ENCODE measurements at regions not wholly inside any gene's neighbourhood (a gene's known extent, or its start where the extent isn't known, plus 50 kb on each side); places are given as distances from the start of the nearest gene placed in this dataset.

DNA sequence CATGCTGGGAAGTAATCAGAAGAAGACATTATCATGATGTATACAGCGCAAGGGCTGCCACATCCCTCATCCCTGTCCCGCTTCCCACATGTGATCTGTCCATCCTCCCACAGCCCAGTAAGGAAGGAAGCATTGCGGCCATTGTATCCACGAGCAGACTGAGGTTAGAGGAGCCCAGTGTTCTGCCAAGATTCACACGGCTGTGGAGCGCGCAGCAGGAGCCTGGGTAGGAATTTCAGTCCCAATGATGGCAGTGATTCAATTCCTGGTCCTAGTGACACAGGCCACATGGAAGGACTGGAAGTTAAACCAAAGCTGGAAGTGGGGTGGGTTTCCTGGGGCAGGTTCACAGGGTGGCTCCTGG is 89.2 kb downstream of the RTL6 start:
- peaks cover 0 to 30% of the 10 kb centered on the region in 2 experiments; a peak in 1 of 4 replicates for H3K4me1 ChIP-seq (ENCODE audit: control insufficient read depth in 1 of 2, insufficient read depth in 2 of 2, low read depth in 1 of 2, low read length in 1 of 2)
- WGBS (ENCODE audit: low lambda C conversion rate) = 74% methylated on average over 7 of the region's 7 CpGs
- no peak overlapping the region for H3K9ac ChIP-seq
- POLR2A ChIA-PET = no interaction called here
- H2AFZ ChIP-seq (ENCODE audit: low read depth) = no peak overlapping the region
- TF ChIP-seq FOXJ3 (CRISPR knock-in tag; IDR thresholded peaks at IDR 0.05) (no peak), RCOR1 (IDR thresholded peaks at IDR 0.05; ENCODE audit: low read length) (no peak), RAD21 (IDR thresholded peaks at IDR 0.05; ENCODE audit: low read length) (no peak), TEAD4 (IDR thresholded peaks at IDR 0.05; ENCODE audit: borderline replicate concordance, insufficient read depth) (no peak), NFIC (IDR thresholded peaks at IDR 0.05; ENCODE audit: borderline replicate concordance) (no peak), GABPA (IDR thresholded peaks at IDR 0.05; ENCODE audit: low read depth) (no peak), TCF12 (IDR thresholded peaks at IDR 0.05) (no peak), MXI1 (IDR thresholded peaks at IDR 0.05; ENCODE audit: low read depth, low read length) (no peak), SMC3 (IDR thresholded peaks at IDR 0.05; ENCODE audit: low read depth, low read length) (no peak), GATA2 (CRISPR knock-in tag; IDR thresholded peaks at IDR 0.05) (no peak), NRF1 (IDR thresholded peaks at IDR 0.05; ENCODE audit: low read depth, low read length) (no peak), FOSL2 (IDR thresholded peaks at IDR 0.05; ENCODE audit: borderline replicate concordance, low read depth) (no peak), RXRA (IDR thresholded peaks at IDR 0.05; ENCODE audit: borderline replicate concordance, low read depth) (no peak)
- TF ChIP-seq, protein P1, sequence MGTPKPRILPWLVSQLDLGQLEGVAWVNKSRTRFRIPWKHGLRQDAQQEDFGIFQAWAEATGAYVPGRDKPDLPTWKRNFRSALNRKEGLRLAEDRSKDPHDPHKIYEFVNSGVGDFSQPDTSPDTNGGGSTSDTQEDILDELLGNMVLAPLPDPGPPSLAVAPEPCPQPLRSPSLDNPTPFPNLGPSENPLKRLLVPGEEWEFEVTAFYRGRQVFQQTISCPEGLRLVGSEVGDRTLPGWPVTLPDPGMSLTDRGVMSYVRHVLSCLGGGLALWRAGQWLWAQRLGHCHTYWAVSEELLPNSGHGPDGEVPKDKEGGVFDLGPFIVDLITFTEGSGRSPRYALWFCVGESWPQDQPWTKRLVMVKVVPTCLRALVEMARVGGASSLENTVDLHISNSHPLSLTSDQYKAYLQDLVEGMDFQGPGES (IDR thresholded peaks at IDR 0.05; ENCODE audit: low read depth, low read length) = no peak
- TF ChIP-seq, protein P2, sequence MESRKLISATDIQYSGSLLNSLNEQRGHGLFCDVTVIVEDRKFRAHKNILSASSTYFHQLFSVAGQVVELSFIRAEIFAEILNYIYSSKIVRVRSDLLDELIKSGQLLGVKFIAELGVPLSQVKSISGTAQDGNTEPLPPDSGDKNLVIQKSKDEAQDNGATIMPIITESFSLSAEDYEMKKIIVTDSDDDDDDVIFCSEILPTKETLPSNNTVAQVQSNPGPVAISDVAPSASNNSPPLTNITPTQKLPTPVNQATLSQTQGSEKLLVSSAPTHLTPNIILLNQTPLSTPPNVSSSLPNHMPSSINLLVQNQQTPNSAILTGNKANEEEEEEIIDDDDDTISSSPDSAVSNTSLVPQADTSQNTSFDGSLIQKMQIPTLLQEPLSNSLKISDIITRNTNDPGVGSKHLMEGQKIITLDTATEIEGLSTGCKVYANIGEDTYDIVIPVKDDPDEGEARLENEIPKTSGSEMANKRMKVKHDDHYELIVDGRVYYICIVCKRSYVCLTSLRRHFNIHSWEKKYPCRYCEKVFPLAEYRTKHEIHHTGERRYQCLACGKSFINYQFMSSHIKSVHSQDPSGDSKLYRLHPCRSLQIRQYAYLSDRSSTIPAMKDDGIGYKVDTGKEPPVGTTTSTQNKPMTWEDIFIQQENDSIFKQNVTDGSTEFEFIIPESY (IDR thresholded peaks at IDR 0.05; ENCODE audit: borderline replicate concordance, low read depth) = no peak
- H3K79me2 ChIP-seq (ENCODE audit: insufficient read depth) = no peaks in the 10 kb centered on the region
- H3K4me3 ChIP-seq (ENCODE audit: low read depth in 2 of 2, low read length in 1 of 2) = no peak overlapping the region
- H4K20me1 ChIP-seq (ENCODE audit: insufficient read depth) = no peaks in the 10 kb centered on the region
- H3F3A ChIP-seq (replicated peaks; ENCODE audit: insufficient read depth) = no peaks in the 10 kb centered on the region
- peaks cover 15% of the 10 kb centered on the region; the same call in 1 of the 2 replicates for H3K27me3 ChIP-seq (ENCODE audit: insufficient read depth)
- H3K4me2 ChIP-seq = no peak overlapping the region
- H3K27ac ChIP-seq (ENCODE audit: low read depth in 2 of 2, low read length in 1 of 2) = no peak overlapping the region
- CTCF ChIA-PET = interaction anchor here (1.3 kb wide), 1 partner anchor 217 kb away, joined by 3 read pairs; no protein-coding TSS in a partner anchor
- no peaks in the 10 kb centered on the region for H3K9me3 ChIP-seq
- H3K36me3 ChIP-seq (replicated peaks in 1 of 2; ENCODE audit: control insufficient read depth in 1 of 2, insufficient read depth in 2 of 2, low read length in 1 of 2) = no peaks in the 10 kb centered on the region
- no peak for DNase-seq
- no peaks in the 10 kb centered on the region for H3K9me2 ChIP-seq

Data from SK-N-SH (cell line).